Lower leg skin (tissue), 3 donors: ENCODE measurements at regions not wholly inside any gene's neighbourhood (a gene's known extent, or its start where the extent isn't known, plus 50 kb on each side); places are given as distances from the start of the nearest gene placed in this dataset.

Experiments
- POLR2A ChIP-seq, 2 donors: fragments of 450-650 bp; IDR thresholded peaks; one replicate each; pipeline ENCODE4 v1.6.1; 2016 to 2017; ENCODE audit warnings: antibody characterized with exemption in 2 of 2, mild to moderate bottlenecking in 1 of 2, moderate library complexity in 1 of 2
- TF ChIP-seq, protein P1 (sequence below), 3 donors: fragments of 450-650 bp; IDR thresholded peaks; one replicate each; pipeline ENCODE4 v1.5.1; 2016; ENCODE audit warnings: antibody characterized with exemption in 3 of 3, mild to moderate bottlenecking in 3 of 3, moderate library complexity in 2 of 3

DNA sequence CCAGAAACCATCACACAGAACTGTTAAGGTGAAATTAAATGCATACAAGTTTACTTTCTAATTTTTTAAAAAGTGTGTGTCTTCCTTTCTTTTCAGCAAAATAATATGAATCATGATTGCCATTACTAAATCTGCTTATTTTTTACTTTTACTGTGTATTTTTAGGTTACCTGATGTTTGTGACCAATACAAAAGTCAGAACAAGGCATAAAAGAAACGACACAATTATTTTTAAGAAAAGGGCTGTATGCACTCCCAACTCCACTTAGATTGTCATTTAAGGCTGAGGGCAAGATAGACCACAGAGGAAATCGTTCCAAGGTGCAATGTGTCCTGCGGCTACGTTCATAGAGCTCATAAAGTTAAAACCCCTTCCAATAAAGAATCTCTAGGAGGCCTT is 797.0 kb downstream of the TDRD15 start:
- TF ChIP-seq, protein P1, sequence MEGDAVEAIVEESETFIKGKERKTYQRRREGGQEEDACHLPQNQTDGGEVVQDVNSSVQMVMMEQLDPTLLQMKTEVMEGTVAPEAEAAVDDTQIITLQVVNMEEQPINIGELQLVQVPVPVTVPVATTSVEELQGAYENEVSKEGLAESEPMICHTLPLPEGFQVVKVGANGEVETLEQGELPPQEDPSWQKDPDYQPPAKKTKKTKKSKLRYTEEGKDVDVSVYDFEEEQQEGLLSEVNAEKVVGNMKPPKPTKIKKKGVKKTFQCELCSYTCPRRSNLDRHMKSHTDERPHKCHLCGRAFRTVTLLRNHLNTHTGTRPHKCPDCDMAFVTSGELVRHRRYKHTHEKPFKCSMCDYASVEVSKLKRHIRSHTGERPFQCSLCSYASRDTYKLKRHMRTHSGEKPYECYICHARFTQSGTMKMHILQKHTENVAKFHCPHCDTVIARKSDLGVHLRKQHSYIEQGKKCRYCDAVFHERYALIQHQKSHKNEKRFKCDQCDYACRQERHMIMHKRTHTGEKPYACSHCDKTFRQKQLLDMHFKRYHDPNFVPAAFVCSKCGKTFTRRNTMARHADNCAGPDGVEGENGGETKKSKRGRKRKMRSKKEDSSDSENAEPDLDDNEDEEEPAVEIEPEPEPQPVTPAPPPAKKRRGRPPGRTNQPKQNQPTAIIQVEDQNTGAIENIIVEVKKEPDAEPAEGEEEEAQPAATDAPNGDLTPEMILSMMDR (IDR thresholded peaks at IDR 0.05), result no peak
- TF ChIP-seq POLR2A (IDR thresholded peaks at IDR 0.05), result no peak
